ENCODE measurements at regions not wholly inside any gene's neighbourhood (a gene's known extent, or its start where the extent isn't known, plus 50 kb on each side); places are given as distances from the start of the nearest gene placed in this dataset.

DNA sequence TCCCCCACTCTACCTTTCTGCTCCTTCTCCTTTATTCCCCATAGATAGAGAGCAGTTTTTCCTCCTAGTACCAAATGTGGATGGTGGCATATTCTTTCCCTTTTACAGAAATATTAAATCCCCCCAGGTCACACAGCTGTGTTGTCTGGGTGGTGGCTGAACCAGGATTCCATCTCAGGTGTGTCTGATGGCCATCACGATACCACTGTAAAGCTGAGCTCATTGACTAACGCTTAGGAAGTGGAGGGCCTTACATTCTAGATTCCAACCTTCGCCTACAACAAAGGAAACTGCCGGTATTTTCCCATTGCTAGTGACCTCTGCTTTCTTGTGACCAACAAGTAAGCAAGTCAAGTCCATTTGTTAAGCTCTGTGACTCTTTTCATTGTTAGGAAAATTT, 131.9 kb upstream of the KLF4 start:
- TF ChIP-seq, protein P1, sequence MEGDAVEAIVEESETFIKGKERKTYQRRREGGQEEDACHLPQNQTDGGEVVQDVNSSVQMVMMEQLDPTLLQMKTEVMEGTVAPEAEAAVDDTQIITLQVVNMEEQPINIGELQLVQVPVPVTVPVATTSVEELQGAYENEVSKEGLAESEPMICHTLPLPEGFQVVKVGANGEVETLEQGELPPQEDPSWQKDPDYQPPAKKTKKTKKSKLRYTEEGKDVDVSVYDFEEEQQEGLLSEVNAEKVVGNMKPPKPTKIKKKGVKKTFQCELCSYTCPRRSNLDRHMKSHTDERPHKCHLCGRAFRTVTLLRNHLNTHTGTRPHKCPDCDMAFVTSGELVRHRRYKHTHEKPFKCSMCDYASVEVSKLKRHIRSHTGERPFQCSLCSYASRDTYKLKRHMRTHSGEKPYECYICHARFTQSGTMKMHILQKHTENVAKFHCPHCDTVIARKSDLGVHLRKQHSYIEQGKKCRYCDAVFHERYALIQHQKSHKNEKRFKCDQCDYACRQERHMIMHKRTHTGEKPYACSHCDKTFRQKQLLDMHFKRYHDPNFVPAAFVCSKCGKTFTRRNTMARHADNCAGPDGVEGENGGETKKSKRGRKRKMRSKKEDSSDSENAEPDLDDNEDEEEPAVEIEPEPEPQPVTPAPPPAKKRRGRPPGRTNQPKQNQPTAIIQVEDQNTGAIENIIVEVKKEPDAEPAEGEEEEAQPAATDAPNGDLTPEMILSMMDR (conservative IDR thresholded peaks at IDR 0.05; ENCODE audit: low read depth in 2 of 2): no peak
- TF ChIP-seq POLR2AphosphoS5 (IDR thresholded peaks at IDR 0.05; ENCODE audit: low read depth) (no peak), STAT1 (IDR thresholded peaks at IDR 0.05; ENCODE audit: unreplicated experiment) (no peak), EZH2 (IDR thresholded peaks at IDR 0.05; ENCODE audit: low read depth, unreplicated experiment) (no peak)

Data from GM23338 (cell line).